BE2C (cell line): ENCODE measurements at regions not wholly inside any gene's neighbourhood (a gene's known extent, or its start where the extent isn't known, plus 50 kb on each side); places are given as distances from the start of the nearest gene placed in this dataset.

Experiments
- DNase-seq: peaks from one replicate; pipeline ENCODE4 v3.0.0-alpha.2; 2020
- H3K27me3 ChIP-seq: fragments of 250-450 bp; sonication (Bioruptor Pico); 2 replicates; pipeline ENCODE4 v1.5.1; 2020; ENCODE audit warnings: mild to moderate bottlenecking
- H3K36me3 ChIP-seq: fragments of 250-450 bp; sonication (Bioruptor Pico); 2 replicates; pipeline ENCODE4 v1.5.1; 2020; ENCODE audit warnings: mild to moderate bottlenecking
- H3K4me1 ChIP-seq: fragments of 250-450 bp; sonication (Bioruptor Pico); 2 replicates; pipeline ENCODE4 v1.5.1; 2020
- H3K4me3 ChIP-seq: 2 replicates; pipeline ENCODE4 v1.5.1; 2011; ENCODE audit warnings: low read depth, low read length
- H3K9me3 ChIP-seq: fragments of 250-450 bp; sonication (Bioruptor Pico); 2 replicates; pipeline ENCODE4 v1.5.1; 2020
- TF ChIP-seq, protein P1 (sequence below): IDR thresholded peaks from 2 replicates; pipeline ENCODE4 v1.5.1; 2012; ENCODE audit warnings: mild to moderate bottlenecking, low read depth, low read length

DNA sequence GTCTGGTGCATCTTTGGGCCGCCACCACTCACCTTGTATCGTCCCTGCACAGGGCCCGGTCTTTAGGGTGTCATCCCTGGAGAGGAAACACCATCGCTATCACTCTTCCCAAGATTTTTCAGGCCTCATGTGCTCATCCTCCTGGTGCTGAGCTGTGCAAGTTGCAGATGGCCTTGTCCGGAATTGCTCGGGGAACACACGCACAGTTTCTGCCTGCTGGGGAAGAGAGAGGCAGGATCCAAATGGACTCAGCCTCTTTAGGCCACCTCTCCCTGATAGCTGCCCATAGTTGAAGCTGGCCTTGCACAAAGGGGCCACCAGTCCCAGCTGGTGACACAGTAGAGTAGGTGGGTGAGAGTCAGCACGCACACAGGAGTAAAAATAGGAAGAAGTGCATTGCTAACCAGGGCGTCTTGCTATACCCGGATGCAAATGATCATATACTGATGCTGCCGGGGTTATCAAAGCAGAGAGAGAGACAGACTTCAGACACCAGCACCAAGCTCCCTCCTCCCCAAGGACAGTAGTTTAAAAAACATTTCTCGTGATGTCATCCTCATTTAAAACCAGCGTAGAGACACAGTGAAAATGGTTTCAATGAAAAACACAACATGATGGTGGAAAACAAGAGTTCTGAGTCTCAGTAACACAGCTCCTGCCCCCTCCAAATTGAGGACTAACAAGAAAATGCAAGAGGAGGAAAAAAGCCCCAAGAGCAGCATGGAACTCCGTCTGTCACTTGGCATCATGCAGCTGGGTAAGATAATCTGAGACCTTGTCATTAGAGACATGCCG is 147.5 kb upstream of the NCK2 start:
- H3K36me3 ChIP-seq, result no peaks in the 10 kb centered on the region
- H3K27me3 ChIP-seq, result no peaks in the 10 kb centered on the region
- no peaks in the 10 kb centered on the region for H3K4me1 ChIP-seq
- DNase-seq, result no peak
- TF ChIP-seq, protein P1, sequence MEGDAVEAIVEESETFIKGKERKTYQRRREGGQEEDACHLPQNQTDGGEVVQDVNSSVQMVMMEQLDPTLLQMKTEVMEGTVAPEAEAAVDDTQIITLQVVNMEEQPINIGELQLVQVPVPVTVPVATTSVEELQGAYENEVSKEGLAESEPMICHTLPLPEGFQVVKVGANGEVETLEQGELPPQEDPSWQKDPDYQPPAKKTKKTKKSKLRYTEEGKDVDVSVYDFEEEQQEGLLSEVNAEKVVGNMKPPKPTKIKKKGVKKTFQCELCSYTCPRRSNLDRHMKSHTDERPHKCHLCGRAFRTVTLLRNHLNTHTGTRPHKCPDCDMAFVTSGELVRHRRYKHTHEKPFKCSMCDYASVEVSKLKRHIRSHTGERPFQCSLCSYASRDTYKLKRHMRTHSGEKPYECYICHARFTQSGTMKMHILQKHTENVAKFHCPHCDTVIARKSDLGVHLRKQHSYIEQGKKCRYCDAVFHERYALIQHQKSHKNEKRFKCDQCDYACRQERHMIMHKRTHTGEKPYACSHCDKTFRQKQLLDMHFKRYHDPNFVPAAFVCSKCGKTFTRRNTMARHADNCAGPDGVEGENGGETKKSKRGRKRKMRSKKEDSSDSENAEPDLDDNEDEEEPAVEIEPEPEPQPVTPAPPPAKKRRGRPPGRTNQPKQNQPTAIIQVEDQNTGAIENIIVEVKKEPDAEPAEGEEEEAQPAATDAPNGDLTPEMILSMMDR, result no peak
- H3K9me3 ChIP-seq, result no peaks in the 10 kb centered on the region
- H3K4me3 ChIP-seq, result no peak overlapping the region

DNA sequence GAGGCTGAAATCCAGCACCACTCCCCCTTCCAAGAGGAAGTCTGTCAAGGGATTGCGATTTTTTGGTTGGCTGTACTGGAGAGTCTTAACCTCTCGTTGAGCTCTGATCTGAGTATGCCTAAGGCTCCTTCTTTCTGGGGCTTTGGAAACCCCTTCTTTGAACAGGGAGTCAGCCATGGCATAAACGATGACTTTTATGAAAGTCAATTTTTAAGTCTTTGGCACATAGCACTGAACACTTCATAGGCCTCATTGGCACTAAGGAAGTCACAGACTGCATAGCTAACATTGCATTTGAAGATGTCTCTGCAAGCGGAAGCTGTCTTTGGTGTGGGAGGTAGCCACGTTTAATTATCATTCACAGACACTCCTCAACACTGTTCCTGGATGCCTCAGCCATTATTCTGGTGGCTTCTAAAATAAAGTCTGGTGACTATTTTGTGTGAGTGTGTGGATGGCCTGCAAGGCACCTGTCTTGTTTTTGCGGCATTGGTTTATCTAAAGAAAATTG is 148.2 kb upstream of the NCK2 start:
- no peak overlapping the region for H3K4me3 ChIP-seq
- no peaks in the 10 kb centered on the region for H3K9me3 ChIP-seq
- no peaks in the 10 kb centered on the region for H3K4me1 ChIP-seq
- TF ChIP-seq, protein P1, result no peak
- DNase-seq, result no peak
- no peaks in the 10 kb centered on the region for H3K27me3 ChIP-seq
- no peaks in the 10 kb centered on the region for H3K36me3 ChIP-seq

DNA sequence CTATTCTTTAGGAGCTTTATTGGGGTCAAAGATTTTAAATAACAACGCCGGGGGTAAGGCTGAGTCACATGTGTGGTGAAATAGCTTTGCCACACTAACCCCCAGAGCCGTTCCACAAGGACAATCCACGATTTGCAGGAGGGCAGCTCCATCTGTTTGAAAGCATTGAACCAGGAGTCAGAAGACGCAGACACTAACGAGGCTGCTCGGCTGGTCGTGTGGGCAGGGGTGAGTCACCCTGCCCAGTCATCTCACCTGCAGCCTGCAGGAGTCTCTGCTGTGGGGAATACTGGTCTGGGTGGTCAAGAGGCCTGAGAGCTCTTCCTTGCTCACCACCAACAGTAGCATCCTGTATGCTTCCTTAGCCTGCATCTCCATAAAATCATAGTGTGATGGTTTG is 149.2 kb upstream of the NCK2 start:
- no peak overlapping the region for H3K4me3 ChIP-seq
- TF ChIP-seq, protein P1, result no peak
- DNase-seq, result no peak
- H3K4me1 ChIP-seq, result no peaks in the 10 kb centered on the region
- H3K27me3 ChIP-seq, result no peaks in the 10 kb centered on the region
- no peaks in the 10 kb centered on the region for H3K9me3 ChIP-seq
- H3K36me3 ChIP-seq, result no peaks in the 10 kb centered on the region

DNA sequence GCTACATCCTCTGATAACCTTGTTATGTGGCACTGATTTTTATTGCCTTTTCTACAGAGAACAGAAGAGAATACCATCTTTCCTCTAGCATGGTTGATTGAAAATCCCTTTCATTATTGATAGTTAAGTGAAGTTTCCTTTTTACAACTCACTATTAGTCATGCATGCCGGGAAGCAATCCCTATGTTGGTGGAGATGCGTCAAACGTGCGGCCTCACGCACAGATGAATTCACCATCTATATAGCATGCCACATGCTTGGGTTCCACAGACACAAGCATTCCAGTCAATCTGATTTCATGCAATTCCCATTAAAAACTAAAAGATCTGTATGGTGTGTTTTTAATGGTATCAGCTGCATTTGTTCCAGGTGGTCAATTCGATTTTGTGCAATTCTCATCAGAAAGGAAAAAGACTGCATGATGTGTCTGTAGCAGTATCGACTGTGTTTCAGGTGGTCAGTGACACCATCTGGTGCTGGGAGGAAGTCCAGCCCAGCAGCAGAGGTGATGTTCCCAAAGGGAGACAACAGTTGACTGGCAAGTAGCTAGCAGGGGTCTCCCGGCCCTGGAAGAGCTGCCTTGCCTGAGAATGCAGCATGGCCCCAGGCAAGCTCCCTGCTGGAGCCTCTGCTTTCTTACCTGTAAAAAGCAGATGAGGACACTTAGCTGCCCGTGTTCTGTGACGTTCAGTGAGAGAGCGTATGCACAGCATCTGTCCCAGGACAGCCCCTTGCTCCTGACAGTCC is 151.3 kb upstream of the NCK2 start:
- Histone ChIP-seq H3K36me3 (no peaks in the 10 kb centered on the region), H3K4me3 (no peak overlapping the region), H3K9me3 (no peaks in the 10 kb centered on the region), H3K4me1 (no peaks in the 10 kb centered on the region), H3K27me3 (no peaks in the 10 kb centered on the region)
- TF ChIP-seq, protein P1, result no peak
- DNase-seq, result no peak

DNA sequence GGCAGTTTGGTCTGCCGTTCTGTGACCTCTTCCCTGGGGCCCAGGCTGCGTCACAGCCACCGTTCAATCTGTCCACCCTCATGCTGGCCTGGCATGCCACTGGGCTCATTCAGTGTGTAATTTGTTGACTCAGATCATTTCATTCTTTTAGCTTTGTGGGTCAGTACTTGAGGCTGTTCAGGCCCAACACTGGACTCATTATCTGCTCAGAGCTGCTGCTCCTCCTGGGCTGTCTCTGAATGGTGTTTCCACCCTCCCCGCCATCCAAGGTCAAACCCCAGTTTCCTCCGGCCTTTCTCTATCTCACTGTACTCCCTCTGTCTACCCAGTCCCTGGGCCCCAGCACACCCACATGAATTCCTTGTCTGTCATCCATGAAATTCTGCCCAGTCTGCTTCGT is 152.4 kb upstream of the NCK2 start:
- H3K4me1 ChIP-seq, result no peaks in the 10 kb centered on the region
- DNase-seq, result no peak
- TF ChIP-seq, protein P1, result no peak
- H3K36me3 ChIP-seq, result no peaks in the 10 kb centered on the region
- no peaks in the 10 kb centered on the region for H3K9me3 ChIP-seq
- H3K27me3 ChIP-seq, result no peaks in the 10 kb centered on the region
- H3K4me3 ChIP-seq, result no peak overlapping the region
